Liver (tissue), 7 donors: ENCODE measurements at regions not wholly inside any gene's neighbourhood (a gene's known extent, or its start where the extent isn't known, plus 50 kb on each side); places are given as distances from the start of the nearest gene placed in this dataset.

ENCODE experiments used
- DNase-seq: peaks from one replicate; pipeline ENCODE4 v3.0.0-alpha.2; 2017; ENCODE audit warnings: low spot score
- H3K27ac ChIP-seq, 2 donors: one replicate each; pipeline ENCODE4 v1.7.0; 2013; ENCODE audit warnings: inconsistent platforms in 2 of 2, low read length in 2 of 2, control low read depth in 1 of 2, low read depth in 1 of 2, mild to moderate bottlenecking in 1 of 2
- H3K27me3 ChIP-seq, 4 donors: one replicate each; pipeline versions ENCODE4 v1.6.1 to v1.7.0; 2013; ENCODE audit warnings: low read length in 3 of 4, inconsistent platforms in 1 of 4, mild to moderate bottlenecking in 1 of 4, moderate library complexity in 1 of 4; ENCODE audit not compliant: control insufficient read depth in 4 of 4, insufficient read depth in 4 of 4
- H3K36me3 ChIP-seq, 4 donors: one replicate each; pipeline versions ENCODE4 v1.6.1 to v1.7.0; 2013; ENCODE audit warnings: low read length in 3 of 4, mild to moderate bottlenecking in 3 of 4, low read depth in 1 of 4, moderate library complexity in 1 of 4; ENCODE audit not compliant: control insufficient read depth in 4 of 4, insufficient read depth in 3 of 4
- H3K4me1 ChIP-seq, 4 donors: one replicate each; pipeline versions ENCODE4 v1.6.1 to v1.7.0; 2013; ENCODE audit warnings: low read length in 3 of 4, mild to moderate bottlenecking in 3 of 4, moderate library complexity in 1 of 4; ENCODE audit not compliant: control insufficient read depth in 4 of 4, insufficient read depth in 4 of 4
- H3K4me3 ChIP-seq, 3 donors: one replicate each; pipeline versions ENCODE4 v1.6.1 to v1.7.0; 2013; ENCODE audit warnings: low read length in 3 of 3, control low read depth in 1 of 3, low read depth in 1 of 3, mild to moderate bottlenecking in 1 of 3
- H3K9ac ChIP-seq, 2 donors: one replicate each; pipeline ENCODE4 v1.7.0; 2013; ENCODE audit warnings: low read length in 2 of 2, mild to moderate bottlenecking in 2 of 2, moderate library complexity in 2 of 2, control low read depth in 1 of 2, low read depth in 1 of 2
- H3K9me3 ChIP-seq, 4 donors: one replicate each; pipeline versions ENCODE4 v1.6.1 to v1.7.0; 2013; ENCODE audit warnings: low read length in 3 of 4; ENCODE audit not compliant: control insufficient read depth in 4 of 4
- ATF3 ChIP-seq: IDR thresholded peaks from 2 replicates; pipeline ENCODE4 v1.6.1; 2016; ENCODE audit warnings: antibody characterized with exemption
- EGR1 ChIP-seq, 2 donors: IDR thresholded peaks; 2 replicates each; pipeline ENCODE4 v1.6.1; 2016 to 2018; ENCODE audit warnings: antibody characterized with exemption in 2 of 2, low read depth in 2 of 2
- FOXA1 ChIP-seq: IDR thresholded peaks from 2 replicates; pipeline ENCODE4 v1.6.1; 2016; ENCODE audit warnings: antibody characterized with exemption
- FOXA2 ChIP-seq: IDR thresholded peaks from 2 replicates; pipeline ENCODE4 v1.6.1; 2016; ENCODE audit warnings: antibody characterized with exemption
- GABPA ChIP-seq, 2 donors: IDR thresholded peaks in 1 of 2; conservative IDR thresholded peaks in 1 of 2; 2 replicates each; pipeline ENCODE4 v1.6.1; 2016; ENCODE audit warnings: antibody characterized with exemption in 2 of 2, mild to moderate bottlenecking in 1 of 2, moderate library complexity in 1 of 2
- HNF4A ChIP-seq, 2 donors: conservative IDR thresholded peaks; 2 replicates each; pipeline ENCODE4 v1.6.1; 2016; ENCODE audit warnings: antibody characterized with exemption in 2 of 2, mild to moderate bottlenecking in 2 of 2
- JUND ChIP-seq, 2 donors: IDR thresholded peaks; 2 replicates each; pipeline ENCODE4 v1.6.1; 2016; ENCODE audit warnings: antibody characterized with exemption in 2 of 2
- MAX ChIP-seq: IDR thresholded peaks from 2 replicates; pipeline ENCODE4 v1.6.1; 2016; ENCODE audit warnings: antibody characterized with exemption
- NR2F2 ChIP-seq: IDR thresholded peaks from 2 replicates; pipeline ENCODE4 v1.6.1; 2016; ENCODE audit warnings: antibody characterized with exemption
- RAD21 ChIP-seq, 2 donors: IDR thresholded peaks; 2 replicates each; pipeline ENCODE4 v1.6.1; 2016; ENCODE audit warnings: antibody characterized with exemption in 2 of 2, mild to moderate bottlenecking in 2 of 2
- REST ChIP-seq: IDR thresholded peaks from 2 replicates; pipeline ENCODE4 v1.6.1; 2016; ENCODE audit warnings: antibody characterized with exemption, mild to moderate bottlenecking
- SP1 ChIP-seq: IDR thresholded peaks from 2 replicates; pipeline ENCODE4 v1.6.1; 2018; ENCODE audit warnings: antibody characterized with exemption, mild to moderate bottlenecking
- TAF1 ChIP-seq: conservative IDR thresholded peaks from 2 replicates; pipeline ENCODE4 v1.6.1; 2016; ENCODE audit warnings: antibody characterized with exemption, mild to moderate bottlenecking
- YY1 ChIP-seq: IDR thresholded peaks from 2 replicates; pipeline ENCODE4 v1.6.1; 2016; ENCODE audit warnings: antibody characterized with exemption, mild to moderate bottlenecking
- ZBTB33 ChIP-seq: IDR thresholded peaks from 2 replicates; pipeline ENCODE4 v1.6.1; 2016; ENCODE audit warnings: antibody characterized with exemption
- WGBS: extraction: QIAGEN DNeasy Blood & Tissue Kit; methylation state at CpG from one replicate; pipeline ENCODE4 v1.1.7; 2013; 5-methylcytosine and 5-hydroxymethylcytosine counted together
- donor health status: healthy.
- donor health status: healthy.
- donor health status: healthy.
- donor health status: healthy.

- no peak for DNase-seq
- Histone ChIP-seq H3K4me1 (no peaks in the 10 kb centered on the region), H3K4me3 (no peak overlapping the region), H3K27me3 (no peaks in the 10 kb centered on the region), H3K36me3 (no peaks in the 10 kb centered on the region), H3K9me3 (peaks cover 0 to 2% (median under 1%) of the 10 kb centered on the region in 4 donors), H3K9ac (no peak overlapping the region), H3K27ac (no peak overlapping the region)
- TF ChIP-seq TAF1 (no peak), RAD21 (IDR thresholded peaks at IDR 0.05) (no peak), NR2F2 (no peak)
Observed at GRCh38 chr12:94039199-94039840, 109.1 kb upstream of the PLXNC1 start.

GRCh38 chr12:94039914-94040313 lies 108.5 kb upstream of the PLXNC1 start:
- no peak for DNase-seq
- Histone ChIP-seq H3K9ac (no peak overlapping the region), H3K36me3 (no peaks in the 10 kb centered on the region), H3K4me1 (no peaks in the 10 kb centered on the region), H3K9me3 (no peaks in the 10 kb centered on the region), H3K27ac (no peak overlapping the region), H3K27me3 (no peaks in the 10 kb centered on the region), H3K4me3 (no peak overlapping the region)
- WGBS, result 89% methylated on average over 5 of the region's 5 CpGs
- TF ChIP-seq YY1, result no peak
- no peak for TF ChIP-seq ATF3
- no peak for TF ChIP-seq HNF4A (conservative IDR thresholded peaks at IDR 0.05)
- no peak for TF ChIP-seq RAD21 (IDR thresholded peaks at IDR 0.05)
- no peak for TF ChIP-seq MAX
- TF ChIP-seq TAF1, result no peak
- TF ChIP-seq FOXA2, result no peak
- TF ChIP-seq ZBTB33, result no peak
- no peak for TF ChIP-seq NR2F2
- TF ChIP-seq FOXA1, result no peak
- no peak for TF ChIP-seq JUND (IDR thresholded peaks at IDR 0.05)
- no peak for TF ChIP-seq GABPA (IDR thresholded peaks at IDR 0.05 in 1 of 2, conservative IDR thresholded peaks at IDR 0.05 in 1 of 2)
- no peak for TF ChIP-seq EGR1 (IDR thresholded peaks at IDR 0.05; ENCODE audit: low read depth in 2 of 2)
- TF ChIP-seq SP1, result no peak

- WGBS, result 64% methylated on average over 3 of the region's 3 CpGs
- no peaks in the 10 kb centered on the region for H3K4me1 ChIP-seq
- no peak for TF ChIP-seq SP1
- no peak for TF ChIP-seq ATF3
- TF ChIP-seq RAD21 (IDR thresholded peaks at IDR 0.05), result no peak
- no peak for TF ChIP-seq REST
- no peak for DNase-seq
- H3K4me3 ChIP-seq, result no peak overlapping the region
- no peak overlapping the region for H3K27ac ChIP-seq
- no peaks in the 10 kb centered on the region for H3K27me3 ChIP-seq
- H3K9me3 ChIP-seq, result no peaks in the 10 kb centered on the region
- no peaks in the 10 kb centered on the region for H3K36me3 ChIP-seq
- H3K9ac ChIP-seq, result no peak overlapping the region
Observed at GRCh38 chr12:94041850-94042249, 106.5 kb upstream of the PLXNC1 start.
